ENCODE measurements at regions not wholly inside any gene's neighbourhood (a gene's known extent, or its start where the extent isn't known, plus 50 kb on each side); places are given as distances from the start of the nearest gene placed in this dataset.

- no peak for TF ChIP-seq CTCF (IDR thresholded peaks at IDR 0.05)
- no peak for TF ChIP-seq POLR2A (IDR thresholded peaks at IDR 0.05)
These were observed 170.9 kb downstream of the KDM5D start for GRCh38 chrY:19573646-19574045.
